Nucleus accumbens (tissue), 56 donors: ENCODE measurements at regions not wholly inside any gene's neighbourhood (a gene's known extent, or its start where the extent isn't known, plus 50 kb on each side); places are given as distances from the start of the nearest gene placed in this dataset.
"Not testable (repeated sequence)": the region's sequence is repeated elsewhere in the genome, so short reads cannot be mapped to it uniquely, and the experiment has no call there.

Experiments
- DNase-seq, 56 donors: peaks; one replicate each; lab custom pipeline; 2025; lab: John Stamatoyannopoulos, UW

DNA sequence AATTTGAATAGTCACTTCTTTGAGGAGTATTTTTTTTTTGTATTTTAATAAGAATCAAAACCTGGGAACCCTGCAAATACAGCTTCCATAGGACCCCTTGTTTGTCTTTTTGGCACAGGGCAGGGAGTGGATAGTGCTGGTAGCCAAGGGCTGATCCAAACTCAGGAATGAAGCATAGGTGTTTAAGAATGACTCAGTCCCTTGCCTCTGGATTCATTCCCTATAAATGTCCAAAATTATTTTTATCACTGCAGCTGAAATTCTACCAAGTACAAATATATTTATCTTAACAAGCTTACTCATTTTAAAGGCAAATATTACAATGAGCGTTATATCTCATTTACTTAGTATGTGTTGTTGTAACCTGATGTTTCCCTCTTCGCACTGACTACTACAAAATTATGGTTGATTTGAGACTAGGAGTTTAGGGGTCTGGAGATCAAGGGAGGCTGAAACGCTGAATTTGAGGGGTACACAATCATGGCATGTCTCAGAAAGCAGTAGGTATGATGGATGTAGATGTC is 278.6 kb upstream of the LYPLAL1 start:
- DNase-seq, result no peak

DNA sequence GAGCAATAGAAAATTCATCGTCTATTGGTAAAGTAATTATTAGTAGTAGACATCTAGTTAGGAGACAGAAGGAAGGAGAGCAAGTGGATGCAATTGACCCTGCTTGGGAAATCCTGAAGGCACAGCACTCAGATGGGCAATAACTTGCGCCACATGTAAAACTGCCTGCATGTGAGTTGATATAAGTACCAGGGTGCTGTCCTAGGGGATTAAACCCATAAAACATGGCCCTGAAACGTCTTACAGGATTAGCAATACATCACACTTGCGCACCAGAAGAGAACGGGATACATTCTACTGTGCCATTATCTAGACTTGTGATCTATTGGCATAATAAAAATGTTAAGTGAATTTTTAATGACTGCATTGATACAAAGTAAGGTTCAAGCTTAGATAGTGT is 277.5 kb upstream of the LYPLAL1 start:
- no peak for DNase-seq

DNA sequence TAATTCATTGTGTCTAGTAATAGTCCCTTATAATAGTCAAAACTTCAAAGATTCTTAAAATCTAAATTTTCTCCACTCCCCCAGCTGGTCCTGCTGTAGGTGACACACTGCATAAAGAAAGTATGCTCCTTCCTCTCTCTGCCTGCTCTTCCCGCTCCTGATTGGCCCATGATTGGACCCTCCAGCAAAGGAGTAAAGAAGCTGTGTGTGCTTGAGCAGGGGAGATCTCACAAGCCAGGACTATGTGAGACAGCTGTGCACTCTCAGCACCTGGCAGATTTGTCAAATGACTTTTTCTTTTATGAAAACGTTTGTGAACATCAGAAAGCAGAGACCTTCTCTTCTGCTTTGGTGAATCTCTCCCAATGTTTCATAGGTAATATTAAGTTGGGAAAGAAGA is 274.8 kb upstream of the LYPLAL1 start:
- no peak for DNase-seq

DNA sequence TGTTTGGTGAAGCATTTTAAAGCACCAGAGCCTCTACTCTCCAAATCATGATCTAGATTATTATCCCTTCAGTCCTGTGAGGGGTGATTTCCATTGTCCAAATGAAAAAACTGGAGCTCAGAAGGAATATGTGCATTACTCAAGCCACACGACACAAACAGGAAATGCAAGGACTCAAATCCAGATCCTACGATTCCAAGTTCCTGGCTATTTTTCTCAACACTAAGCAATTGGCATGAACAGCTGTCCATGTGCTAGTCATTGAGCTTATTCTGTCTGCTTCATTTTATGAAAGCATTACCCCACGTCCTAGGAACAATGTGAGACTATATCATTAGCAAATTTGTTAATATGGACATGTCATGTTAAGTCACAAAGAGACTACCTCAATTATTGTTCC is 273.1 kb upstream of the LYPLAL1 start:
- DNase-seq, result no peak

DNA sequence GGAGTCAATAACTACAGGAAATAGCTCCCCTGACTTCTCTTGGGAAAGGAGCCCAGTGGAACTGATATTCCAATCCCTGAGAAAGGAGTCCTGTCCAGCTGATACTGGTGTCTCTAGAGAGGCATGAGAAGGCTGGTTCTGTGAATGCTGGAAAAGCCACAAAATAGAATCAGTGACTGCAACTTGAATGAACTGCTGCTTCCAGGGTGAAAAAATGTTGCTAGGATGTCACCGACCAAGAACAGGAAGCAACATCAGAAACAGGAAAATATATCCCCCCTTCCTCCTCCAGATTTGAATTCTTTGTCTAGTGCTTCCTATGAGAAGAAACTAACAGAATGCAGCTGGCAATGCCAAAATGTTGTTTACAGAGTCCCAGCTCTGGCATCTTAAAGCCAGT is 269.3 kb upstream of the LYPLAL1 start:
- no peak for DNase-seq

DNA sequence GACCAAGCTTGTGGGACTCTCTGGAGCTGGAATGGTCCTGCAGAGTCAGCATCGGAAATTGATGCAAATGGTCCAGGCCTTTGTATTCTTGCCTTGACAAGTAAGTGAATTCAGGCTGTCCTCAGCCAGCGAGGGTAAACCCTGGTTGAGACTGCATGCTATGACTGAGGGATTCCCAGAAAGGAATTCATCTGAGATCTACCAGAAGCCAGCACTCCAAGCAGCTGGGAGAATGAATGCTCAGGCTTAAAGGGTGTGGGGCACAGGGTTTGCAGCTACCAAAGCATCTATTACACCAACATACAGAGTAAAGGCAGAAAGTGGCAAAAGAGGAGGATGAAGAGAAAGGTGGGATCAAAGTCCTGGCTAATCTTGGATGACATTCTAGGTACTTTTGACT is 257.0 kb upstream of the LYPLAL1 start:
- DNase-seq, result no peak

DNA sequence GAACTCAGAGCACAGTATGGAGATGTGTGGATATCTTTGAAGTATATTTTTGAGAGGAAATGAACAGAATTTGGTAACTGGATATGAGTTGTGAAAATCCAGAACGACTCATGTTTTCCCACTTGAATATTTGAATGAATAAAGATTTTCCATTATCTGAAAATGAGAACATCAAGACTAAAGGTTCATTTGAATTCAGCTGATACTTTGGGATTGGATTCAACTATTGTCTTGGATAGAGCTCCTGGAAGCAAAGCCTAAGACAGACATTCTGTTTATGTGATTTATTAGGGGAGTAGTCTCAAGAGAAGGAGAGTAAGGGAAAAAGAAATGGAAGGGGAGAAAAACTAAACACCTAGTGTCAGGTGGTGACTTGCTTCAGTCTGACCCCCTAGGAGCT is 256.0 kb upstream of the LYPLAL1 start:
- DNase-seq, result no peak

DNA sequence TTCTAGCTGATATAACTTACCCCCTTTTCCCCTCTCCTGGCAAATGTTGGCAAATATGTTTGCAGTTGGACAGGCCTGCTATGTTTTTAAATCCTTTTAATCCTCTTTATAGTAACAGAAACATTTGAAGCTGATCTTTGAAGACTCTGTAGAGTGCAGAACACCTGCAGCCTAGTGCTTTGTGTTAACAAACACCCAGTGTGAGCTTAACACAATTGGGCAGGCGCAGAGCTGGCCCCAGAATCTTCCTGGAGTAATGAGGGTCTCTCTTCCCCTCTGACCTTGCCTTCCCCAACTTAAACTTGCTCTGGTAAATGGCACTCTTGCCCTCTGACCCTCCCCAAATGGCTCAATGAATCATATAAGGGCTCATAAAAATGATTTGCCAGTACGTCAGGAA is 247.9 kb upstream of the LYPLAL1 start:
- no peak for DNase-seq

DNA sequence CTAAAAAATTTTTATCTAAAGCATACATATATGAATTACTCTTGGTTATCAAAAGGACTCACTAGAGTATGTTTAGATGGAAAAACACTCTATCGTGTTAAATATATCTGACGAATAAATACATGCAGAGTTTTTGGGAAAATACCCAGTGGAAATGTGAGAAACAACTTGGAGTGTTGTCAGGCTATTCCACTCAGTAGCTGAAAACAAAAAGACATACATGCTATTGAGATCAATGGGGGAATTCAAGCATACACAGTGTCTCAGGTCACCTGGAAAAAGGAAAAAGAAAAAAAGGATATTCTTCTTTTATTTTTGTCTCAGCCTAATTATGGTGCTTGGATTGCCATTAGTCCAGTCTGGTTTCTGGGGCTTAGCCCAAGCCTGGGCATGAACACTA is 247.0 kb upstream of the LYPLAL1 start:
- DNase-seq, result no peak

DNA sequence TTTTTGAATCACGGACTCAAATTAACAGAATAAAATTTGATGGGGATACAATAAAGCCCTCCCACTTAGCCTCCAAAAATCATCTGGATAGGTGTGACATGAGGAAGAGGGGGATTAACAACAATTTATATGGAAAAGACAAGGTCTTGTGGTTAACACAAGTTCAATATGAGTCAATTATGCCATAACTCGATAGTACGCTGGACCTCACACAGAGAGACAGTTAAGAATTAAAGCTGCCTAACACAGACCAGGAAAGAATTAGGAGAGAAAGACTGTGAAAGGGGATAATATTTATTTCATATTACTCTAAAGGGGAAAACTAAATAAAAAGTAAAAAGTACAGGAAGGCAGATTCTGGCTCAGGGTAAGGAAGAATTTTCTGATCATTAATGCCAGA is 243.7 kb upstream of the LYPLAL1 start:
- DNase-seq, result no peak

DNA sequence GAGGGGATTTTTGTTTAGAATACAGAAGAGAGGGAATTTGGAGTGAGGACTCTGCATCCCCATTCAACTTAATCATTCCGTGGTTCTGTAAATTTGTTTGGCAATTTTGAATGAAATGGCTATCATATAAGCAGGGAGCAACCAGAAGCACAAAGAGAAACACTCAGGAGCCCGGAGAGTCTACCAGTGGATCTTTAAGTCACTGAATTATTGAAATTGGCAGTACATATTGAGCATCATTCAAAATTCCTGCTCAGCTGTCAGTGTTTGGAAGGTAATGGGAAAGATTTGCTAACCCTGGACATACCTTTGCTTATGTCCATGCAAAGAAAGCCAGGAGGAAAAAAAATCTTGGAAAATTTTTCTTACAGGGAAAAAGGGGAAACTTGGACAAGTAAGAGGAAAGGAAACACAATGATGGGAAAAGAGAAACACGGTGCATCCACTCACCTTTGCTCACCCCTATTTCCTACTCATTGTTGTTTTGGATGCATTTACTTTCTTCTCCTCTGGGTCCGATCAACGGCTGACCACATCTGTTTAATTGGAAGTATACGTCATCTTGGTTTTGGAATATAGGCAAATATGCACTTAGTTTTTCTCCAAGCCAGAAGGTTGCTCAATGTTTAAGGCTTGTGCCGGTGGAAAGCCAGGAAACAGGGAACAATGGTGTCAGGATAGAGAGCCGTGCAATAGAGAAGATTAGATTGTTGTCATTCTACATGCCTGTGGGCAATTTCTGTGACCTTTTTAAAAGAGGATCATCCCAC is 243.0 kb upstream of the LYPLAL1 start:
- no peak for DNase-seq

DNA sequence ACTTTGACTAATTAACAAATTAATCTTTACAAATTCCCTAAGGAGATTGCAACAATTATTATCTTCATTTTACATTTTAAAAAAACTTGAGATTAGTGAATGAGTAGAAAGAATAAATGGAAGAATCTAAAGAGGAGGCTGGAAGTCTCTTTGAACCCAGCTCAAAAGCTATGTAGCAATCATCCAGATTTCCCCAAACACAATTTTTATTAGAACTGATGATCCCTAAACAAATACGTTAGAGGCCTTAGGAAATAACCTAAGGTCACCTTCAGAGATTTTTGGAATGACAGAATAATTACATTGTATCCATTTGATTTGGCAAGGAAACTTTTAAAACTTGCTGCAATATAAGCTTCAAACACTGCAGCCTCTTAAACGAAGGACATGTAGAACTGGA is 242.4 kb upstream of the LYPLAL1 start:
- no peak for DNase-seq

DNA sequence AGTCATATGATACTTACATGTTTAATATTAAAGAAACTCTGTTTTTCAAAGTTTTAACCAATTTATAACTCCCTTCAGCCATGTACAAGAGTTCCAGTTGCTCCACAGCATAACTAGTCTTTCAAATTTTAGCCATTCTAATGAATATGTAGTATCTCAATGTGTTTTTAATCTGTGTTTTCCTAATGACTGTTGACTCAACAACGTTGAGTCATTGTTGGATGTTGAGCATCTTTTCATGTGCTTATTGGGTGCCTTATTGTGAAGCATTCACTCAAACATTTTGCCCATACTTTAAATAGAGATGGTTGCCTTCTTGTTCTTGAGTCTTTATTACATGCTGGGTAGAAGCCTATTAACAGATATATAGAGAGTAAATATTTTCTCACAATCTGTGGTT is 240.2 kb upstream of the LYPLAL1 start:
- DNase-seq, result no peak

DNA sequence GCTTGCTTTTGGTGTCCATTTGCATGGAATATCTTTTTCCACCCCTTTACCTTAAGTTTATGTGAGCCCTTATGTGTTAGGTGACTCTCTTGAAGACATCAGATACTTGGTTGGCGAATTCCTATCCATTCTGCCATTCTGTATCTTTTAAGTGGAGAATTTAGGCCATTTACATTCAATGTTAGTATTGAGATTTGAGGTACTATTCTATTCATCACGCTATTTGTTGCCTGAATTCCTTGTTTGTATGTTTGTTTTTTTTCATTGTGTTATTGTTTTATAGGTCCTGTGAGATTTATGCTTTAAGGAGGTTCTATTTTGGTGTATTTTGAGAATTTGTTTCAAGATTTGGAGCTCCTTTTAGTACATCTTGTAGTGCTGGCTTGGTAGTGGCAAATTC is 238.3 kb upstream of the LYPLAL1 start:
- DNase-seq, result not testable (repeated sequence)

DNA sequence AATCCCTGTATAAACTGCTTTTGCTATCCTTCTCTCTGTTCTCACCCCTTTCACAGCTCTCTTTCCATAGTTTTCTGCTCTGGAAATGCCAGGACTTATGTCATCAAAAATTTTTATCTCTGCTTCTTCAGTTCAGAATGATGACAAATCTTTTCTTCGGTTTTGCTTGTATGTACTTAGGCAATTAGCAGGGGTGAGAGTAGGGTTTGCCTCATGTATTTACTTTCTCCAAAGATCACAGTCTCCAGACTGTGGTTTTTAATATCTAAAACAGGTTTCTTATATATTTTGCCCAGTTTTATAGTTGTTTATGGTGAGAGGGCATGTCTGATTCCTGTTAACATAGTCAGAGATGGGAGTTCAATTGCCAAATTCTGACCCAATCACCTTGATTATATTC is 235.4 kb upstream of the LYPLAL1 start:
- no peak for DNase-seq

DNA sequence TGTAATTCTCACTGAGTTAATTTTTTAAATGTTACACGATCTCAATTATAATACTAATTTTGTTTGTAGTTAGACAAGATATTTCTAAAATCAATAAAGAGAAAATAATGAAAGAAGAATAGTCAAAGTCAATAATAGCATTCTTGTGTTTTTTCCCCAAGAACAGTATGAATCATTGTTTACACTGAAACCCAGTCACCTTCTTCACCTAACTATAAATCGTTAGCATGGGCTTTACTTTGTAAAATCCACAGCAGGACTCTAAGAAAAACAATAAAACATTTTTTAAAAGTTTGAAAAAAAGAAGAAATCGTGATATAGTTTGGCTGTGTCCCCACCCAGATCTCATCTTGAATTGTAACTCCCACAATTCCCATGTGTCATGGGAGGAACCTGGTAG is 234.6 kb upstream of the LYPLAL1 start:
- DNase-seq, result no peak

DNA sequence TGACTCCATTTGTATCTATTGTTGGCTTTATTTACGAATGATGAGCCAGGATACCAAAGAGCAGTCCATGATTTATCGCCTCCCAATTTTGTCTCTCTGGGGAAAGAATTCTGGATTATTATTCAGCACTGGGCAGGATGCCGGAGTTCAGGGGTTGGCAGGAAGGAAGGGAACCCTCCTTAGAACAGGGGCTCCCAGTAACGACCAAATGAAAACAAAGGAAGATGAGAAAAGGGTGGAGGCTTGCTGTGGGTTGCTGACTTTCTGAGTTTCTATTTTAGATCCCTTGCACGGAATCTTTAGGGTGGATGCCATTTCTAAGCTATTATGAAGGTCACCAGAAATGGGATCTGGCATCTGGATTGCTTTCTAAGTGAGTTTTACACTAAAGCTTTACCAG is 231.2 kb upstream of the LYPLAL1 start:
- no peak for DNase-seq

DNA sequence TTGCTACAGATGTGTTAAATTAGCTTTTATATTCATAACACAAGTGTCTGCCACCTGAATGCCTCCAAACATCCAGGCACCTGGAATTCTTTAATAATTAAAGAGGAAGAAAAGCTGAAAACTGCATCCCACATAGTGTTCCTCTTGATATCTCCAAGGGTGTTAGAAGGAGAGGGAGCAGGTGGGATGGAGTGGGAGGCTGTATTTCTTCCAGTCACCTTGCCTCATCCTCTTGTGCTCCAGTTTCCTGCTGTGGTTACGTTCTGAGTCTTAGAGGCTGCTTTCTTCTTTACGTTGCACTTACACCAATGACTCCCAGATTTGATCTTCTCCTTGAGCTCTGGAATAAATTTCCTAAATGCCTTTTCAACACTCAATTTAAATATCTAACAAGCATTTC is 230.3 kb upstream of the LYPLAL1 start:
- no peak for DNase-seq

DNA sequence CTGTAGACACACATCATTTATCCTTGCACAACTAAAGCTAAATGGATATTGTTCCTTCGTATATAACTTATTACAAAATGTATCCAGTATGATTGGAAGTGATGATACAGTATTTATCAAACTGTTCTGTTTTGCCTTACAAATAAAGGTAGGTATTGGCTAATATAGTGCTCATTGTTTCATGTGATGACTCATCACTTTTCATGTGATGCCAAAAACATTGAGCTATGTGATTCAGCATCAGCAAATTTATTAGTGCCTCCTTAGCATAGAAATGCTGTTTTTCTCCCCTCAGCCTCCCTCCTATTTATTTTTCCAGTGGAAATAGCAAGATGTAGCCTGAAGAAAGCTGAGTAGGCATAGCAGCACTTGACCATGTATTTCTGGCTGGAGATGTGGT is 228.6 kb upstream of the LYPLAL1 start:
- no peak for DNase-seq

DNA sequence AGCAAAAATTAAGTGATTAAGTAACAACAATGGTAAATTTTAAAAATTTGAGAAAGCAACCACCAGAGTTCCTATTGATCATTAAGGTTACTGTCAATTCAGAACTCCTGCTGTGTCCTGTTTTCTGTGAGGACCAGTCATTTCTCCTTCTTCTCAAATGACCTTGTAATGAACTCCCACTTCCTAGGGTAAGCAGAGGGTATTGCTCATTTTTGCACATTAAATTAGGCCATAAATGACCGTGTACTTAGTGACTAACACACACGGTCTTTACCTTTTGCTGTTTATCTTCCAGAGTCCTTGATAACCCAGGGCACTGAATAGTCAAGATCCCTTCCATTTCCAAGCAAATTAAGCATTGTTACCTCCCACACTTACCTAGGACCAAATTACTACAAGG is 227.5 kb upstream of the LYPLAL1 start:
- DNase-seq, result no peak

DNA sequence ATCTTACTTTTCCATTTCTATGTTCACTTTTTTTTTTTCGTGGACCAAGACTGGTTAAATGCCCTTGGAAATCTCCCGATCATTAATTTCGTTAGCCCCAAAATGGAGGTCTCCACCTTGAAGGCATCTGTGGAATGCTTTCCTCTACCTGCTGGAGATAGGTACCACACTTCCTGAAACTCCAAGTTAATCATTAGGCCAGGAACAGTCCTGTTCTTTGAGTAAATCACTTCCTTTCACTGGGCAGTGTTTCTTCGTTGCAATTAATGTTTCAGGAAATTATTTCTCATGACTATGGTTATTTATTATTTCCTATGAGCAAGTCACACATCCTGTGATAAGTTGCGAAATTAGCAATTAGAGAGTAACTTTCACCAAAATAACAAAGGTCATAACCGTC is 225.2 kb upstream of the LYPLAL1 start:
- DNase-seq, result no peak

DNA sequence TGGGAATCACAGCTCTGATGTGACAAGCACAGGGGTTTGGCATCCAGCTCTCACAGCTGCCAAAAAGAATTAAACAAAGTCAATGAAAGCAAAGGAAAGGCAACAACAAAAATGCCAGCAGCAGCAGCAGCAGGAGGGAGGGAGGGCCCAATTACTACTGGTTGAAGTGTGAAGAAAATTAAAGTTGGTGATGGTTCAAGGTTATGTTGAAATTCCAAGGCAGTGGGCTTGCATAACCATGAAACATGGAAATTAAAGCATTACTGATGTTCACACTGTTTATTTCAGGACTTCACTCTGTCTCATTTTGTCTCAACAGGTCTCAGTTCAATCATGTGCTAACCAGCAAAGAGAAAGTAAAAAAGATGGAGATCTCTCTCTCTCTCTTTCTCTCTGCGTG is 220.3 kb upstream of the LYPLAL1 start:
- no peak for DNase-seq

DNA sequence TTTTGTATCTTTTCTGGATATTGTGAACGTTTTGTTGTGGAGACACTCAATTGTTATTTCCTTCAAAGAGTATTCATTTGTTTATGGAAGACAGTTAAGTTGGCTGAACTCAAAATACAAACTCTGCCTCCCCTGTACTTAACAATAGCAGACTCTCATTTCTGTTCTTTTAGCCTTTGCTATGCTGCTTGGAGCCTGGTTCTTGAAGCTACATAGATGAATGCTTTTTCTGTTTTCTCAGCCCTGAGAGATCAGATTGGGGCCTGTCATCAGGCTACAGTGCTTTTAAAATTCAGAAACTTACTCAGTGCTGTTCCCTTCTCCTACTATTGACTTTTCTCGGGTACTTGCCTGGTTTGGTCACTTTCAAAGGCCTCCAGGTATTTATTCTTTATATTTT is 215.7 kb upstream of the LYPLAL1 start:
- DNase-seq, result no peak
